Activated CD8-positive, alpha-beta T cell treated with anti-CD3 and anti-CD28 coated beads for 36 hours (primary cell): ENCODE measurements at regions not wholly inside any gene's neighbourhood (a gene's known extent, or its start where the extent isn't known, plus 50 kb on each side); places are given as distances from the start of the nearest gene placed in this dataset.

Experiments used
- ATAC-seq: fragments of 200-7000 bp; cut with Tn5 transposase; one replicate; pipeline ENCODE4 v1.10.0; 2021; ENCODE audit warnings: mild to moderate bottlenecking, moderate library complexity
- CTCF ChIA-PET: fragments of 350-600 bp; sonication (Branson Sonifier 250); formaldehyde crosslinking; loops from one replicate; lab custom pipeline; 2021; ENCODE audit warnings: antibody characterized with exemption; lab: Charles Lee
- POLR2A ChIA-PET: fragments of 350-600 bp; sonication (Branson Sonifier 250); formaldehyde crosslinking; loops from one replicate; lab custom pipeline; 2021; ENCODE audit warnings: antibody characterized with exemption; lab: Charles Lee
- DNase-seq: peaks from one replicate; pipeline ENCODE4 v3.0.0-alpha.2; 2020
- H3K27ac Mint-ChIP-seq: one replicate; pipeline ENCODE4 v1.8.0; 2021; ENCODE audit warnings: mild to moderate bottlenecking, mixed read lengths
- H3K27me3 Mint-ChIP-seq: one replicate; pipeline ENCODE4 v1.8.0; 2021; ENCODE audit warnings: mixed read lengths
- H3K36me3 Mint-ChIP-seq: one replicate; pipeline ENCODE4 v1.8.0; 2021; ENCODE audit warnings: low read depth, mixed read lengths
- H3K4me1 Mint-ChIP-seq: one replicate; pipeline ENCODE4 v1.8.0; 2021; ENCODE audit warnings: low read depth, mixed read lengths
- H3K4me3 Mint-ChIP-seq: one replicate; pipeline ENCODE4 v1.8.0; 2021; ENCODE audit warnings: mild to moderate bottlenecking, moderate library complexity, mixed read lengths
- H3K9me3 Mint-ChIP-seq: one replicate; pipeline ENCODE4 v1.8.0; 2021; ENCODE audit warnings: mixed read lengths
- intact Hi-C: fragments of 100-400 bp; cut with micrococcal nuclease; formaldehyde crosslinking; loops from one replicate; pipeline ENCODE4 v1.10.0; 2022
- TF ChIP-seq, protein P1 (sequence below): fragments of 200-600 bp; IDR thresholded peaks from one replicate; pipeline ENCODE4 v1.8.0; 2022; ENCODE audit warnings: antibody characterized with exemption, mild to moderate bottlenecking

DNA sequence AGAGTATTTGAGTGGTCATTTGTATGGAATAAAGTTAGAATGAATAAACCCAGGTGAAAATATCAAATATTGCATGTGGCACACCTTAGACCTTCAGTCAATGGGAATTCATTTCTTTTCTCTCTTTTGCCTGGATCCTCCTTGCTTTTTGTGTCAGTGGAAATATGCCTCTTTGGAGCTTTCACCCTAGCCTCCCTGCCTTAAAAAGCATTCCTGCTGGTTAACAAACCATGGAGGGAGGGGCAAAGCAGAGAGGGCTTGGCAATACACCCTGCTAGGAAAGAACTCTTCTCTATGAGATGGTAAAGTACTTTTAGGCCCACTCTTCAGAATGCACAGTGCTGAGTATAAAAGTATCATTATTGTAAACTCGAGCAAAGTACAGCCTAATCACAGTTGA, 383.7 kb downstream of the DMAC1 start:
- DNase-seq (no peak), ATAC-seq (no peak)
- H3K36me3 Mint-ChIP-seq, result no peaks in the 10 kb centered on the region
- no peak overlapping the region for H3K27ac Mint-ChIP-seq
- ChIA-PET CTCF (no interaction called here), POLR2A (no interaction called here)
- peaks cover 14% of the 10 kb centered on the region for H3K9me3 Mint-ChIP-seq
- H3K27me3 Mint-ChIP-seq, result peaks cover 3% of the 10 kb centered on the region
- intact Hi-C loops, result no loop called here
- no peaks in the 10 kb centered on the region for H3K4me1 Mint-ChIP-seq
- TF ChIP-seq, protein P1, sequence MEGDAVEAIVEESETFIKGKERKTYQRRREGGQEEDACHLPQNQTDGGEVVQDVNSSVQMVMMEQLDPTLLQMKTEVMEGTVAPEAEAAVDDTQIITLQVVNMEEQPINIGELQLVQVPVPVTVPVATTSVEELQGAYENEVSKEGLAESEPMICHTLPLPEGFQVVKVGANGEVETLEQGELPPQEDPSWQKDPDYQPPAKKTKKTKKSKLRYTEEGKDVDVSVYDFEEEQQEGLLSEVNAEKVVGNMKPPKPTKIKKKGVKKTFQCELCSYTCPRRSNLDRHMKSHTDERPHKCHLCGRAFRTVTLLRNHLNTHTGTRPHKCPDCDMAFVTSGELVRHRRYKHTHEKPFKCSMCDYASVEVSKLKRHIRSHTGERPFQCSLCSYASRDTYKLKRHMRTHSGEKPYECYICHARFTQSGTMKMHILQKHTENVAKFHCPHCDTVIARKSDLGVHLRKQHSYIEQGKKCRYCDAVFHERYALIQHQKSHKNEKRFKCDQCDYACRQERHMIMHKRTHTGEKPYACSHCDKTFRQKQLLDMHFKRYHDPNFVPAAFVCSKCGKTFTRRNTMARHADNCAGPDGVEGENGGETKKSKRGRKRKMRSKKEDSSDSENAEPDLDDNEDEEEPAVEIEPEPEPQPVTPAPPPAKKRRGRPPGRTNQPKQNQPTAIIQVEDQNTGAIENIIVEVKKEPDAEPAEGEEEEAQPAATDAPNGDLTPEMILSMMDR, result no peak
- no peak overlapping the region for H3K4me3 Mint-ChIP-seq

DNA sequence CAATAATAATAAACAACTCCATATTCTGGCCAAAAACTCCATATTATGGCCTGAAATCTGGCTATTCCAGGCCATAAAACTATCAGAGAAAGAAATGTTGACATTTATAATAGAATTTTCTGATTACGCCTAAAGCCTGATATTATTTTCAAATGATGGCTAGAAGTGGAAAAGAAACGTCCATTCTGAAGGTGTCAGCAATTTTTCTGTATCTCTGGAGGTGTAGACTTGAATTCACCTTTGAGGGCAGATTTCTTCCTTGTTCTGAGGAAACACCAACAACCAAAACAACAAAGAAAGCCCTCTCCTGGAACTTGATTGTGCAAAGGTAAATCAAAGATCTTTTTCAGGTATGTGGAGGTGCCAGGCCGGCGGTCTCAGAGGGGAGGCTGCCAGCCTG, 390.7 kb downstream of the DMAC1 start:
- intact Hi-C loops, result no loop called here
- Mint-ChIP-seq H3K9me3 (peaks cover 1% of the 10 kb centered on the region), H3K36me3 (no peaks in the 10 kb centered on the region), H3K4me3 (no peak overlapping the region), H3K4me1 (peaks cover 15% of the 10 kb centered on the region), H3K27me3 (peaks cover 23% of the 10 kb centered on the region), H3K27ac (no peak overlapping the region)
- ChIA-PET CTCF (interaction anchor here (0.6 kb wide), 1 partner anchor 296 kb away, joined by 3 read pairs; no protein-coding TSS in a partner anchor), POLR2A (no interaction called here)
- ATAC-seq, result no peak
- no peak for DNase-seq
- TF ChIP-seq, protein P1, result no peak

DNA sequence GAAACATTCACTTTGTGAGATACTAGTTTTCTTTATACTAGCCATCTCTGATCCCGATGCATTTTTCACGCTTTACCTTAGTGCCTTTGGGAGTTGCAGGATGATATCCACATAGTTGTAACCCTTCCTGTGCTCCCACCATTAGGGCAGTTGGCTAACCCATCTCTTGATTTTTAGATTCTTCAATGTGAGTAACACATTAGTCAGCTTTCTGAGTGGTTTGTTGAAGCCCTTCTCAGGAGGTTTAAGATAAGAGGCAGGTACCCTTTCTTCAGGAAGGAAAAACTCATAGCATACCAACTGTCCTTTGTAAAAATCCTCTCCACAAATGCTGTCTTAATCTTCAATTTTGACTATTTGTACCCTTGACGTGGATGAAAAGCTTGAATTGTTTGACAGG, 392.3 kb downstream of the DMAC1 start:
- Mint-ChIP-seq H3K36me3 (no peaks in the 10 kb centered on the region), H3K4me1 (peaks cover 15% of the 10 kb centered on the region), H3K27ac (no peak overlapping the region), H3K27me3 (peaks cover 29% of the 10 kb centered on the region), H3K4me3 (no peak overlapping the region), H3K9me3 (peaks cover 1% of the 10 kb centered on the region)
- intact Hi-C loops, result no loop called here
- CTCF ChIA-PET, result no interaction called here
- POLR2A ChIA-PET, result no interaction called here
- ATAC-seq (no peak), DNase-seq (no peak)
- TF ChIP-seq, protein P1, result no peak

DNA sequence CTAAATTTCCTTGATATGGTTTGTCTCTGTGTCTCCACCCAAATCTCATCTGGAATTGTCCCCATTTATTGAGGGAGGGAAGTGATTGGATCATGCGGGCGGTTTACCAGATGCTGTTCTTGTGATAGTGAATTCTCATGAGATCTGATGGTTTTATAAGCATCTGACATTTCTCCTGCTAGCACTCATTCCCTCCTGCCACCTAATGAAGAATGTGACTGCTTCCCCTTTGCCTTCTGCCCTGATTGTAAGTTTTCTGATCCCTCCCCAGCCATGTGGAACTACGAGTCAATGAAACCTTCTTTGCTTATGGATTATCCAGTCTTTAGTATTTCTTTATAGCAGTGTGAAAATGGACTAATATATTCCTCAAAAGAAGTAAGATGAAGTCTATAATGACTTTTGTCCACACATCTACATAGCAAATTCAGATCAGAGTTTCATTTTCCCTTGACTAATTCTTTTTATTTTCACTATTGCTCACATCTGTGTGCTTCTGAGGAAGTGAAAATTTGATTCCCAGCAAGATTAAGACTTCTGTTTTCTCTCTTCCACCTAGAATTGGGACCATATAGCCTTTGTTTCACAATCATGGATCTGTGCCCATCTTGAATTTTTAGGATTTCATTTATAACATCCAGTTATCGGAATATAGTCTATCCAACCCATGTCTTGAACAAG, 393.5 kb downstream of the DMAC1 start:
- ATAC-seq (peak; percentile 65), DNase-seq (no peak)
- ChIA-PET CTCF (no interaction called here), POLR2A (no interaction called here)
- Mint-ChIP-seq H3K4me1 (peaks cover 15% of the 10 kb centered on the region), H3K36me3 (no peaks in the 10 kb centered on the region), H3K4me3 (no peak overlapping the region), H3K27me3 (peaks cover 28% of the 10 kb centered on the region), H3K27ac (no peak overlapping the region), H3K9me3 (peaks cover 1% of the 10 kb centered on the region)
- TF ChIP-seq, protein P1, result no peak
- intact Hi-C loops, result loop anchor here (1.0 kb wide), 1 partner anchor 128 kb away; no protein-coding TSS in a partner anchor

DNA sequence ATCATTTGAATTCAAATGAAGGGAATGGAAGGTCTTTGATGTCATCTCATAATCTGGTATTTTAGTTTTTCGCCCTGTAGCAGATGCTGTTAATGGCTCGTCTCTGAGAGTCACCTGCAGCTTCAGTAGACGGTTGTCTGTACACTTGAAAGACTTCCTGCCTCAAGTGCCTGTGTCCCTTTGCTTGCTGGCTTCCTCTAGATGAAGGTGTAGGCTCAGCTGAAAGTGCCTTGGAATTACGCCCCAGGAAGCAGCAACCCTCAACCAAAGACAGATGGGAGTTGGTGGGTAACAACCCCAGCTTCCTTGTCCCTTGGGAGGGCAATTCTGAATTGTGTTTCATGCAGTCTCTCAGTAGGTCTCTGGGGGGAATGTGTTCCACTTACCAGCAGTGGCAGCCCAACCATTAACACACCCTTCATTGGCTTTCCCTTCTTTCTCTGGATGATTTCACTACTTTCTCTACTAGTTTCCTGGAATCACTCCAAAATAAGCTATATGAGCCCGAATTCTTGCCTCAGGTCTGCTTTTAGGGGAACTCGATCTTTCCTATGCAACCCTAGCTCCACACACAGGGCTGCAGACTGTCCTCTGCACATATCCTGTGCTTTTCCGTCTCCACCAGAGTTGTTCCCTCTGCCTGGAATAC, 395.6 kb downstream of the DMAC1 start:
- H3K9me3 Mint-ChIP-seq, result peaks cover 1% of the 10 kb centered on the region
- peaks cover 27% of the 10 kb centered on the region for H3K27me3 Mint-ChIP-seq
- no peak overlapping the region for H3K4me3 Mint-ChIP-seq
- H3K4me1 Mint-ChIP-seq, result peaks cover 15% of the 10 kb centered on the region
- no peak overlapping the region for H3K27ac Mint-ChIP-seq
- ChIA-PET CTCF (no interaction called here), POLR2A (no interaction called here)
- TF ChIP-seq, protein P1, result no peak
- DNase-seq (no peak), ATAC-seq (no peak)
- intact Hi-C loops, result no loop called here
- no peaks in the 10 kb centered on the region for H3K36me3 Mint-ChIP-seq
